IMR-90 (cell line): ENCODE measurements at regions not wholly inside any gene's neighbourhood (a gene's known extent, or its start where the extent isn't known, plus 50 kb on each side); places are given as distances from the start of the nearest gene placed in this dataset.

Experiments used
- CHD1 ChIP-seq: IDR thresholded peaks from 2 replicates; pipeline ENCODE4 v1.6.1; 2012; ENCODE audit warnings: low read depth, low read length, improper control_type of control experiment
- CTCF ChIP-seq: conservative IDR thresholded peaks from 2 replicates; pipeline ENCODE4 v1.5.1; 2012; ENCODE audit warnings: mild to moderate bottlenecking, low read depth, low read length, improper control_type of control experiment
- POLR2A ChIP-seq: IDR thresholded peaks from 2 replicates; pipeline ENCODE4 v1.6.1; 2012; ENCODE audit warnings: mild to moderate bottlenecking, low read depth, low read length

- no peak for TF ChIP-seq POLR2A
- TF ChIP-seq CTCF = no peak
- no peak for TF ChIP-seq CHD1
Observed at GRCh38 chr4:57418133-57418532, 307.9 kb upstream of the IGFBP7 start.
